PFSK-1 (cell line): ENCODE measurements at regions not wholly inside any gene's neighbourhood (a gene's known extent, or its start where the extent isn't known, plus 50 kb on each side); places are given as distances from the start of the nearest gene placed in this dataset.

Experiments
- FOXP2 ChIP-seq: optimal IDR thresholded peaks from 2 replicates; pipeline ENCODE3; 2011; ENCODE audit warnings: borderline replicate concordance, control low read depth, inconsistent platforms; ENCODE audit not compliant: insufficient read depth; ENCODE audit errors: extremely low read length, extremely low read depth
- POLR2AphosphoS5 ChIP-seq: IDR thresholded peaks from 2 replicates; pipeline ENCODE4 v1.6.1; 2012; ENCODE audit warnings: low read depth, mild to moderate bottlenecking, control low read depth, low read length, moderate library complexity
- REST ChIP-seq, 2 experiments: IDR thresholded peaks; 2 replicates each; pipeline versions ENCODE4 v1.6.1 to v1.8.0; 2011 to 2012; ENCODE audit warnings: low read depth in 2 of 2, low read length in 2 of 2, control low read depth in 1 of 2, inconsistent platforms in 1 of 2, mild to moderate bottlenecking in 1 of 2, moderate library complexity in 1 of 2; ENCODE audit not compliant: insufficient read depth in 1 of 2
- SIN3A ChIP-seq: IDR thresholded peaks from 2 replicates; pipeline ENCODE4 v1.6.1; 2012; ENCODE audit warnings: mild to moderate bottlenecking, low read length, moderate library complexity, borderline replicate concordance; ENCODE audit not compliant: insufficient read depth
- TAF1 ChIP-seq: IDR thresholded peaks from 2 replicates; pipeline ENCODE4 v1.6.1; 2012; ENCODE audit warnings: low read length, control low read depth, borderline replicate concordance; ENCODE audit not compliant: insufficient read depth

GRCh38 chr5:1668141-1668721, 131.4 kb downstream of the MRPL36 start:
- TF ChIP-seq POLR2AphosphoS5: no peak
- TF ChIP-seq SIN3A: no peak
- TF ChIP-seq REST (IDR thresholded peaks at IDR 0.05; ENCODE audit: insufficient read depth in 1 of 2, low read depth in 2 of 2, low read length in 2 of 2): no peak
- TF ChIP-seq FOXP2: no peak
- TF ChIP-seq TAF1: no peak

GRCh38 chr5:1667648-1668140, 131.9 kb downstream of the MRPL36 start:
- TF ChIP-seq FOXP2: no peak
- TF ChIP-seq POLR2AphosphoS5: no peak
- no peak for TF ChIP-seq TAF1
- TF ChIP-seq SIN3A: no peak
- no peak for TF ChIP-seq REST (IDR thresholded peaks at IDR 0.05; ENCODE audit: insufficient read depth in 1 of 2, low read depth in 2 of 2, low read length in 2 of 2)

GRCh38 chr5:1666812-1667588, 132.6 kb downstream of the MRPL36 start:
- no peak for TF ChIP-seq POLR2AphosphoS5
- no peak for TF ChIP-seq FOXP2

GRCh38 chr5:1666221-1666620, 133.4 kb downstream of the MRPL36 start:
- TF ChIP-seq POLR2AphosphoS5 (no peak), REST (IDR thresholded peaks at IDR 0.05; ENCODE audit: insufficient read depth in 1 of 2, low read depth in 2 of 2, low read length in 2 of 2) (no peak), SIN3A (no peak), TAF1 (no peak), FOXP2 (no peak)

- TF ChIP-seq SIN3A (no peak), TAF1 (no peak), POLR2AphosphoS5 (no peak), FOXP2 (no peak), REST (IDR thresholded peaks at IDR 0.05; ENCODE audit: insufficient read depth in 1 of 2, low read depth in 2 of 2, low read length in 2 of 2) (no peak)
Observed at GRCh38 chr5:1665803-1666202, 133.8 kb downstream of the MRPL36 start.
